ENCODE measurements at regions not wholly inside any gene's neighbourhood (a gene's known extent, or its start where the extent isn't known, plus 50 kb on each side); places are given as distances from the start of the nearest gene placed in this dataset.

GRCh38 chr2:67137699-67138098, 259.4 kb upstream of the ETAA1 start:
- TF ChIP-seq CTCF (IDR thresholded peaks at IDR 0.05; ENCODE audit: borderline replicate concordance, control extremely low read depth, extremely low read depth, insufficient read depth, missing control alignments): no peak
- no peak for DNase-seq (ENCODE audit: low spot score)
- in situ Hi-C loops (cut with MboI; ENCODE audit: low sequenced_read_pairs, unreplicated experiment): no loop called here

GRCh38 chr2:67142071-67142470, 255.1 kb upstream of the ETAA1 start:
- in situ Hi-C loops (cut with MboI; ENCODE audit: low sequenced_read_pairs, unreplicated experiment): no loop called here
- TF ChIP-seq CTCF (IDR thresholded peaks at IDR 0.05; ENCODE audit: borderline replicate concordance, control extremely low read depth, extremely low read depth, insufficient read depth, missing control alignments): no peak
- DNase-seq (ENCODE audit: low spot score): no peak

GRCh38 chr2:67142741-67143140, 254.4 kb upstream of the ETAA1 start:
- no peak for TF ChIP-seq CTCF (IDR thresholded peaks at IDR 0.05; ENCODE audit: borderline replicate concordance, control extremely low read depth, extremely low read depth, insufficient read depth, missing control alignments)
- in situ Hi-C loops (cut with MboI; ENCODE audit: low sequenced_read_pairs, unreplicated experiment): no loop called here
- DNase-seq (ENCODE audit: low spot score): no peak

GRCh38 chr2:67145851-67146250, 251.3 kb upstream of the ETAA1 start:
- TF ChIP-seq CTCF (IDR thresholded peaks at IDR 0.05; ENCODE audit: borderline replicate concordance, control extremely low read depth, extremely low read depth, insufficient read depth, missing control alignments): no peak
- DNase-seq (ENCODE audit: low spot score): no peak
- in situ Hi-C loops (cut with MboI; ENCODE audit: low sequenced_read_pairs, unreplicated experiment): no loop called here

- in situ Hi-C loops (cut with MboI; ENCODE audit: low sequenced_read_pairs, unreplicated experiment): no loop called here
- no peak for DNase-seq (ENCODE audit: low spot score)
- TF ChIP-seq CTCF (IDR thresholded peaks at IDR 0.05; ENCODE audit: borderline replicate concordance, control extremely low read depth, extremely low read depth, insufficient read depth, missing control alignments): no peak
These were observed 240.3 kb upstream of the ETAA1 start for GRCh38 chr2:67156796-67157195.

- in situ Hi-C loops (cut with MboI; ENCODE audit: low sequenced_read_pairs, unreplicated experiment): no loop called here
- no peak for DNase-seq (ENCODE audit: low spot score)
- TF ChIP-seq CTCF (IDR thresholded peaks at IDR 0.05; ENCODE audit: borderline replicate concordance, control extremely low read depth, extremely low read depth, insufficient read depth, missing control alignments): no peak
These were observed 238.4 kb upstream of the ETAA1 start for GRCh38 chr2:67158718-67159117.

GRCh38 chr2:67159929-67160328, 237.2 kb upstream of the ETAA1 start:
- TF ChIP-seq CTCF (IDR thresholded peaks at IDR 0.05; ENCODE audit: borderline replicate concordance, control extremely low read depth, extremely low read depth, insufficient read depth, missing control alignments): no peak
- in situ Hi-C loops (cut with MboI; ENCODE audit: low sequenced_read_pairs, unreplicated experiment): no loop called here
- no peak for DNase-seq (ENCODE audit: low spot score)

Measured in GM13976 (cell line).